Calu3 (cell line): ENCODE measurements at regions not wholly inside any gene's neighbourhood (a gene's known extent, or its start where the extent isn't known, plus 50 kb on each side); places are given as distances from the start of the nearest gene placed in this dataset.

Source experiments
- BruUV-seq: library from RNA; stranded (reverse); fragments of 400-500 nt; replicated peaks from 2 replicates; lab custom pipeline; 2021; lab: Mats Ljungman, UMichigan
- CTCF ChIA-PET: fragments of 300-600 bp; sonication (Branson Sonifier 250); formaldehyde crosslinking; loops from one replicate; lab custom pipeline; 2022; ENCODE audit warnings: antibody characterized with exemption; lab: Charles Lee
- DNase-seq: peaks from one replicate; pipeline ENCODE4 v3.0.0; 2022
- H3K27ac Mint-ChIP-seq: one replicate; pipeline ENCODE4 v1.8.0; 2022; ENCODE audit warnings: mixed read lengths; ENCODE audit not compliant: unreplicated experiment
- H3K27me3 Mint-ChIP-seq: one replicate; pipeline ENCODE4 v1.8.0; 2022; ENCODE audit warnings: mixed read lengths; ENCODE audit not compliant: unreplicated experiment
- H3K36me3 Mint-ChIP-seq: one replicate; pipeline ENCODE4 v1.8.0; 2022; ENCODE audit warnings: mild to moderate bottlenecking, moderate library complexity, mixed read lengths; ENCODE audit not compliant: insufficient read depth, unreplicated experiment
- H3K4me1 Mint-ChIP-seq: one replicate; pipeline ENCODE4 v1.8.0; 2022; ENCODE audit warnings: mild to moderate bottlenecking, low read depth, mixed read lengths; ENCODE audit not compliant: unreplicated experiment
- H3K4me3 Mint-ChIP-seq: one replicate; pipeline ENCODE4 v1.8.0; 2022; ENCODE audit warnings: mild to moderate bottlenecking, low read depth, moderate library complexity, mixed read lengths; ENCODE audit not compliant: unreplicated experiment
- H3K9me3 Mint-ChIP-seq: one replicate; pipeline ENCODE4 v1.8.0; 2022; ENCODE audit warnings: low read depth, mixed read lengths; ENCODE audit not compliant: unreplicated experiment
- intact Hi-C: fragments of 100-400 bp; cut with micrococcal nuclease; formaldehyde crosslinking; loops from one replicate; pipeline ENCODE4 v1.10.0; 2022; ENCODE audit not compliant: unreplicated experiment
- TF ChIP-seq, protein P1 (sequence below): fragments of 200-600 bp; IDR thresholded peaks from one replicate; pipeline ENCODE4 v1.8.0; 2022; ENCODE audit warnings: antibody characterized with exemption; ENCODE audit not compliant: unreplicated experiment

DNA sequence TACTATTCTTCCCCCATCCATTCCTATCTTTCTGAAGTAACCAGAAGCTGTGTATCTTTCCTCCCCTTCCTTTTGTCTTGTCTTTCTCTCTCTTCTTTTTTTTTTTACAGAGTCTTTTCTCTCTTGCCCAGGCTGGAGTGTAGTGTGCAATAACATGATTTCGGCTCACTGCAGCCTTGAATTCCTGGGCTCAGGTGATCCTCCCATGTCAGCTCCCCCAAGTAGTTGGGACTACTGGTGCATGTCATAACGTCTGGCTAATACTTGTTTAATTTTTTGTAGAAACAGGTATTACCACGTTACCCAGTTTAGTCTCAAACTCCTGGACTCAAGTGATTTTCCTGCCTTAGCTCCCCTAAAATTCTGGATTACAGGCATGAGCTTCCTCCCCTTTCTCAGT lies 86.5 kb downstream of the IGLL5 start:
- Mint-ChIP-seq H3K4me1 (no peaks in the 10 kb centered on the region), H3K27me3 (peaks cover 67% of the 10 kb centered on the region), H3K4me3 (no peak overlapping the region), H3K36me3 (no peaks in the 10 kb centered on the region), H3K9me3 (no peaks in the 10 kb centered on the region), H3K27ac (no peak overlapping the region)
- TF ChIP-seq, protein P1, sequence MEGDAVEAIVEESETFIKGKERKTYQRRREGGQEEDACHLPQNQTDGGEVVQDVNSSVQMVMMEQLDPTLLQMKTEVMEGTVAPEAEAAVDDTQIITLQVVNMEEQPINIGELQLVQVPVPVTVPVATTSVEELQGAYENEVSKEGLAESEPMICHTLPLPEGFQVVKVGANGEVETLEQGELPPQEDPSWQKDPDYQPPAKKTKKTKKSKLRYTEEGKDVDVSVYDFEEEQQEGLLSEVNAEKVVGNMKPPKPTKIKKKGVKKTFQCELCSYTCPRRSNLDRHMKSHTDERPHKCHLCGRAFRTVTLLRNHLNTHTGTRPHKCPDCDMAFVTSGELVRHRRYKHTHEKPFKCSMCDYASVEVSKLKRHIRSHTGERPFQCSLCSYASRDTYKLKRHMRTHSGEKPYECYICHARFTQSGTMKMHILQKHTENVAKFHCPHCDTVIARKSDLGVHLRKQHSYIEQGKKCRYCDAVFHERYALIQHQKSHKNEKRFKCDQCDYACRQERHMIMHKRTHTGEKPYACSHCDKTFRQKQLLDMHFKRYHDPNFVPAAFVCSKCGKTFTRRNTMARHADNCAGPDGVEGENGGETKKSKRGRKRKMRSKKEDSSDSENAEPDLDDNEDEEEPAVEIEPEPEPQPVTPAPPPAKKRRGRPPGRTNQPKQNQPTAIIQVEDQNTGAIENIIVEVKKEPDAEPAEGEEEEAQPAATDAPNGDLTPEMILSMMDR = no peak
- BruUV-seq = no TSS peak
- CTCF ChIA-PET = interaction anchor here (1.0 to 1.7 kb wide), 2 partner anchors 12 to 14 kb away, joined by 3 to 9 read pairs; no protein-coding TSS in a partner anchor
- intact Hi-C loops = no loop called here
- DNase-seq = no peak

DNA sequence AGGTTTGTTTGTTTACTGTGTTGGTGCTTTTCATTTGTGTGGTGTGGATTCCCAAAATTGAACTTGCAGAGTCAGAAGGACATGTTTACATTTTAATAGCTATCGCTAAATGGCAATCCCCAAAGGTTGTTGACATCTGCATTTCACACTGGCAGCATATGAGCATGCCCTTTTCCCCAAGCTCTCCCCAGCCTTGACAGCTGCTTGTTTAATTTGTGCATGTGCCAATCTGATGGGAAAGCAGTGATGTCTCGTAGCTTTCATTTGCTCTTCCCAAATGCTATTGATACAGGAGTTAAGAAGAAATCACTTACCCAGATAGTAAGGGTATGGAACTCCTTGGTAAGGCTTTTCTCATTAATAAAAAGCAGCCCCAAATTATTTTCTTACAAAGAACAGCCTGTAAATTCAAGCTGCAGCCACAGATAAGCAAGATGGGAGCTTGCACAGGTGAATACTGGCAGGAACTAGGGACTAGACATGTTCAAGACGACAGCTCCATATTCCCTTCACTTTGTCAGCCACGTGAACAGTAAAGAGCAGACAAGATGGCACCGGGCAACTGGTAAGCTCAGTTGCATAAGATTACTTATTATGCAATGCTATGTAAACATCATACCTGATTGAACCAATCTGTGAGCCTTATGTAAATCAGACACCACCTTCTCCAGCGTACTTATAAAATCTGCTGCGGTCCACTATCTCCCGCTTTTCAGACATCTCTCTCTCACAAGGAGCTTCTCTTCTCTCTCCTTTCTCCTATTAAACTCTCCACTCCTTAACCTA lies 87.4 kb downstream of the IGLL5 start:
- H3K4me1 Mint-ChIP-seq = no peaks in the 10 kb centered on the region
- peaks cover 59% of the 10 kb centered on the region for H3K27me3 Mint-ChIP-seq
- TF ChIP-seq, protein P1 = no peak
- H3K4me3 Mint-ChIP-seq = no peak overlapping the region
- no TSS peak for BruUV-seq
- H3K27ac Mint-ChIP-seq = no peak overlapping the region
- H3K9me3 Mint-ChIP-seq = no peaks in the 10 kb centered on the region
- no peak for DNase-seq
- H3K36me3 Mint-ChIP-seq = no peaks in the 10 kb centered on the region
- intact Hi-C loops = no loop called here
- CTCF ChIA-PET = interaction anchor here (1.0 to 1.7 kb wide), 2 partner anchors 13 to 15 kb away, joined by 3 to 9 read pairs; no protein-coding TSS in a partner anchor

DNA sequence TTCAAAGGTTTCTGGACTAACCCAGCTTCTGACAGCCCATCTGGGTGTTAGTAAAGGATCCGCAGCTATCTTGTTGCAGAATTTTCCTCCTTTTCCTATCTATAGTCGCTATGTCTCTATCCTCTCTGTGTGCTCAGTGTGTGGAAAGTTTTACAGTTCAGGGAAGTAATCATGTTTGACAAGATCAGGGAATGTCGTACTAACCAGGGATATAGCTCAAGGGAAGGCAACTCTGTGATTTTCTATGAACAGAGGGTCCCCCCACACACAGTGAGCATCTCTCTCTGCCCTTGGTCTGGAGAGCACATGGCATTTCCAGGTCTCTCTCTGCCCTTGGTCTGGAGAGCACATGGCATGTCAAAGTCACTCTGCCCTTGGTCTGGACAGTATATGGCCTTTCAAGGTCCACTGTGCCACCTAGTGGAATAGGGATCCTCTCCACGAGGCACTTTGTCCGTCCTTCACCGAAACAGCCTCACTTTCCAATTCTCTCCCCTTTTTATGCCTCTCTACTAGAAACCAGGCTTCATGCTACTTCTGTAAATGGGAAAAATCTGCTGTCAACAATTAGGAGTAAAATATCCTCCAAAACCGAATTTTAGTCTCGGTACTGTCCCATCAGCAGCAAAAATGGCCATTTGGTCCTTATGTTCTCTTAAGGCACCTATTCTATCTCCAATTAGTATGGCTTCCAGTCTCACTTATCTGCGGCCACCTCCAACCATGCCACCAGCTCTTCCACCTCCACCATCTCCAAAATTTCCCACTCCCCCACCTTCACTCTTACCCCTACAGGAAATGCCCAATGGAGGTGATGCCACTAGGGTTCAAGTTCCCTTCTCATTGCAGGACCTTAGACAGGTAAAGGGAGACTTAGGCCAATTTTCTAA lies 88.7 kb downstream of the IGLL5 start:
- Mint-ChIP-seq H3K9me3 (peaks cover 2% of the 10 kb centered on the region), H3K36me3 (no peaks in the 10 kb centered on the region), H3K4me3 (no peak overlapping the region), H3K27me3 (peaks cover 46% of the 10 kb centered on the region), H3K27ac (no peak overlapping the region), H3K4me1 (no peaks in the 10 kb centered on the region)
- TF ChIP-seq, protein P1 = no peak
- CTCF ChIA-PET = no interaction called here
- no peak for DNase-seq
- BruUV-seq = no TSS peak
- intact Hi-C loops = no loop called here

DNA sequence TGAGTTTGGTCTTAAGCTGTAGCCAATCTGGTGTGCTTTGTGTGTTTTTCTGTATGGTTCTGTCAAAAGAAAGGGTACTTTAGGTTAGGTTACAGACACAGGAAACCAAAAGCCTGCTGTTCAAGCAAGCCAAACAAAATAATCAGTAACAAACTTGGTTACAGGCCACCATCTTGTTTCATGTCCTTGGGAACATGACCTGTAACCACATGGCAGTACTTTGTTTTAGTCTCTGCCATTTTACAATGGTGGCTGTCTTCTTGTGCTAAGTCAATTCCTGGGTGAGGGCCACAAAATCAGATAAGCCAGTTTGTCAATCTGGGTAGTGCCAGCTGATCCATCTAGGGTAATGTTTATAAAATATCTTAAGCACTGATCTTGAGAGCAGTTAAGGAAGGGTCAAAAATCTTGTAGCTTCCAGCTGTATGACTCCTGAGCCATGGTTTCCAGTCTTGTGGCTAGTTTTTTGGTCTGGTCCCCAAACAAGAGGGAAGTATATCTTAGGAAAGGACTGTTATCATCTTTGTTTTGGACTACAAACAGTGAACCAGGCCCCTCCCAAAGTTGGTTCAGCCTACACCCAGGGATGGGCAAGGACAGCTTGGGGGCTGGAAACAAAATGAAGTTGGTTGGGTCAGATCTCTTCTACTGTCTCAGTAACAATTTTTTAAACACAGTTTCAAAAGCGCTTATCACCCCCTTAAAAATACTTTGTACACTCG lies 90.0 kb downstream of the IGLL5 start:
- H3K36me3 Mint-ChIP-seq = no peaks in the 10 kb centered on the region
- H3K4me1 Mint-ChIP-seq = no peaks in the 10 kb centered on the region
- peaks cover 5% of the 10 kb centered on the region for H3K9me3 Mint-ChIP-seq
- H3K27me3 Mint-ChIP-seq = peaks cover 49% of the 10 kb centered on the region
- H3K4me3 Mint-ChIP-seq = no peak overlapping the region
- BruUV-seq = no TSS peak
- H3K27ac Mint-ChIP-seq = no peak overlapping the region
- CTCF ChIA-PET = no interaction called here
- TF ChIP-seq, protein P1 = no peak
- intact Hi-C loops = no loop called here
- no peak for DNase-seq
